ENCODE measurements at regions not wholly inside any gene's neighbourhood (a gene's known extent, or its start where the extent isn't known, plus 50 kb on each side); places are given as distances from the start of the nearest gene placed in this dataset.
"Not testable (repeated sequence)": the region's sequence is repeated elsewhere in the genome, so short reads cannot be mapped to it uniquely, and the experiment has no call there.

DNA sequence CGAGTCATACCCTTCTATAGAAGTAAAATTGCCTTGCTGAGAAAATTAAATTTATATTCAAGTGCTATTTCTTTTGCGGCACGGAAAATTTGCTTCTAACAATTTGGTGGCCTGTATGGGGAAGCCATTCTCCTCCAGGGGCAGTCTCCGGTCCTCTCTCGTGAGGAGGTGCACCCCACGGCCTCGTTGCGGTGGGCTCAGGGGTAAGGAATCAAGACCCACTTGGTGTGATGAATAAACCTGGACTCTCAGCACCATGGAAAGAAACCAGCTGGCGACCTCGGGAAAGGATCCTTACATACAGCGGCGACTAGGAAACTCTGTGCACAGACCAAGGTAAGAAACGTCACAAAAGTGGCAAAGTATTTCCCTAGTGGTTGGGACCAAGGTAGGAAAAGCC, 252.9 kb downstream of the DPY19L2 start:
- no peak for DNase-seq (ENCODE audit: insufficient read length, low spot score)
- FAIRE-seq: no peak

DNA sequence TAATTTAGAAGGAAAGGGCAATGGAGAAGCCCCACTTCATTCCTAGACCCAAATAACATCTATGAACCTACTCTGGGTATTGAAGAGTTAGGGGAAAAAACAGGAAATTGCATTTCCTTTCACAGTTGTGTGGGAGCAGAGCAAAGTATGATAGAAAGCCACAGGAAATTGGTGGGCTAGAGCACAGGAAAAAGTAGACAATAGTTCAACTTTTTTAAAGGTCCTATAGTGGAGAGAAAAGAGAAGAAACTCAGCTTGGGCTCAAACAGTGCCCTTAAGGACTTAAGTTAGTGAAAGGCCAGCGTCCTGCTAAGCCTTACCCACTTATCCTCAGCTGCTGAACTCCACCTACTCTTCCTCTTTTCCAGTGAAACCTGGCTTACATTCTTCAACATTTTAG, 258.1 kb downstream of the DPY19L2 start:
- FAIRE-seq (no peak), DNase-seq (ENCODE audit: insufficient read length, low spot score) (no peak)

DNA sequence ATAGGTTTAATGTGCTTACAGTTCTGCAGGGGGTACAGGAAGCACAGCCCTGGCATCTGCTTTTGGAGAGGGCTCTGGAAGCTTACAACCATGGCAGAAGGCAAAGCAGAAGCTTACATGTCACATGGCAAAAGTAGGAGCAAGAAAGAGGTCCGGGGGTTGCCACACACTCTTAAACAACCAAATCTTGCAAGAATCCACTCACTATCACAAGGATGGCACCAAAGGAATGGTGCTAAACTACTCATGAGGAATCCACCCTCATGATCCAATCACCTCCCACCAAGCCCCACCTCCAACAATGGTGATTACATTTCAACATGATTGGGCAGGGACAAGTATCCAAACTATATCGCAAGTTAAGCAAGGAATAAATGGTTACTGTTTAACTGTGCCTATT, 255.8 kb upstream of the AVPR1A start:
- DNase-seq (ENCODE audit: insufficient read length, low spot score): no peak
- FAIRE-seq: no peak

DNA sequence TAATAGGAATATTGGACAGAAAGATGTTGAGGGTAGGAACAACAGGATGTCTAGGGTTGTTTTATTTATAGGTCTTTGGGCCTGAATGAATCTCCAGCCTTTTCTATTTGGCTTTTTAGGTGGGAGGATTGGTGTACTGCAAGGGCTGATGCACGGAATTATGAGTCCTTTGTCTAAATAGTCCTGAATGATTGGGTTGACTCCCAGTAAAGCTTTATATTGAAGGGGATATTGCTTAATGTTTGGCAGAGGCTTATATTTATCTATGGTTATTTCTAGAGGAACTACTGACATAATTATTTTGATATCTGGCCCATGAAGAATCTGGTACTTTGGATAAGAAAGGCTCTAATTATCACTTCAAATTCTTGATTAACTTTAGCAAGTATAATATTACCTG, 253.6 kb upstream of the AVPR1A start:
- no peak for DNase-seq (ENCODE audit: insufficient read length, low spot score)
- FAIRE-seq: no peak

DNA sequence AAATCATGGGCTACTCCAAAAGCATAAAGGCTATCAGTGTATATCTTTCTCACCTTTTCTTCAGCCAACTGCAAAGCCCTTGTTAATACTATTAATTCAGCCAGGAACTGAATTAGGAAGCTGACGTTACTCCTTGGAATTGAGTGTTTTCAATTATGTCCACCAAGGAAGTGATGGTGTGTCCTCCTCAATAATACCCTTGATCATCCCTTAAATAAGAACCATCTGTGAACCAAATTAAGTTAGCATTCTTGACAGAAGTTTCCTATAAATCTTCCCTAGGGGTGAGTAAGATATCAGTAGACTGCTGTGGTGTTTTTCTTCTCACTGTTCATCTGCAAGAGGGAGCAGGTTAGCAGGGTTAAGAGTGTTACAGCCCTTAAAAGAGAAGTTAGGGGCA, 252.3 kb upstream of the AVPR1A start:
- no peak for DNase-seq (ENCODE audit: insufficient read length, low spot score)
- no peak for FAIRE-seq

DNA sequence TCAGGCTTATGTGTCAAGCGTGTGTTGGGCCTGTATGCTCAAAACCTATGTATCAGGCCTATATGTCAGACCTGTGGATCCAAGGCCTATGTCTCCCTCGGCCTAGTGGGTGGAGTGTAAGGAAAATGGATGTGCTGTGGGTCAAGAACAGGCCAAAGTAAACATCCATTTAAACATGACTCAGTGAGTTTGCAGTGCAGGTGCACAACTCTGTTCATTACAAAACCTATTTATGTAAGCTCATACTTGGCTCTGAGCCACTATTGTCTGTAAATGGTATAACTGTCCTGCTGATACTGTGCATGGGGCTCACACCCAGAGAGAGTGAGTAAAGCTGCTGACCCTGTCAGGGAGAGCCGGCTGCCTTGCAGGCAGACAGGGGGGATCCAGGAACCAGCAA, 249.7 kb upstream of the AVPR1A start:
- DNase-seq (ENCODE audit: insufficient read length, low spot score) (no peak), FAIRE-seq (no peak)

DNA sequence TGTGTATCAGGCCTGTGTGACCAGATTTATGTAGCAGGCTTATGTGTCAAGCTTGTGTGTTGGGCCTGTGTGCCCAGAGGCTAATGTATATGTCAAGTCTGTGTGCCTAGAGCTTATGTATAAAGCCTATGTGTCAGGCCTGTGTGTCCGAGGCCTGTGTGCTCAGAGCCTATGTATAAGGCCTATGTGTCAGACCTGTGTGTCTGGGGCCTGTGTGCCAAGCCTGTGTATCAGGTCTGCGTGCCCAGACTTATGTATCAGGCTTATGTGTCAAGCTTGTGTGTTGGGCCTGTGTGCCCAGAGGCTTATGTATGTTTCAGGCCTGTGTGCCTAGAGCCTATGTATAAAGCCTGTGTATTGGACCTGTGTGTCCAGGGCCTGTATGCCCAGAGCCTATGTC, 249.3 kb upstream of the AVPR1A start:
- no peak for FAIRE-seq

DNA sequence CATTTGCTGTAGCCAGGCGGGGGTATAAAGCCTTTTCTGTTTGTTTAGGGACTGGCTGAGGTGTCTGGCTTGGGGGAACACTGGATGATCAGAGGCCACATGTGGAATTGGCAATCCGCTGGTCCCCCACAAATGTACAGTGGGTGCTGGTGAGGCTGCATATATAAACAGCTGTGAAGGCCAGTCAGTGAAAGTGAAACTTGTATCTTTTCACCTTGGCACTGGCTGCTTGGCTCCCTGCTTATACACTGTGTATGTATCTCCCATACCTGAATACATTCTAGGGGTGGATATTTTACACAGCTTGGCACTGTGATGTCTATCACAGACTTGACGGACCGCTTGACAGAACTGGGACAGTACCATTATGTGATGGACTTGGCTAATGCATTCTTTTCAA, 246.8 kb upstream of the AVPR1A start:
- FAIRE-seq (no peak), DNase-seq (ENCODE audit: insufficient read length, low spot score) (no peak)

More for the DNA sequence above, 249.3 kb upstream of the AVPR1A start:
- no peak for DNase-seq (ENCODE audit: insufficient read length, low spot score)

DNA sequence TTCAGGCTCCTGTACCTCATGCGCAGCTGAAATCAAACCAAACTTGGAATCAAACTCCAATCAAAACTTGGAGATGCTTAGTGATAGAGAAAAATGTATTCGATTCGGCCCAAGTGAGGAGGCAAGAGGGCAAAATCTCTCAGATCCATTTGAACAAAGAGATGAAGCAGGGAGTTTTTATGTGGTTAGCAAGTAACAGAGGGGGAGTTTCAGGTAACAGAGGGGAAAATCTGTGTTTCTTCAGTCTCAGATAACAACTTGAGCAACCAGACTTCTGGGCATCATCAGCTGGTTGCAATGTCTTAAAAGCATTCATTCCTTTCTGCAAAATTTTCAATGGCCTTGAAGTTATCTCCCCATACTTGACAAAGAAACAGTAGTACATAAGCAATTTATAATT, 245.1 kb upstream of the AVPR1A start:
- no peak for DNase-seq (ENCODE audit: insufficient read length, low spot score)
- no peak for FAIRE-seq

DNA sequence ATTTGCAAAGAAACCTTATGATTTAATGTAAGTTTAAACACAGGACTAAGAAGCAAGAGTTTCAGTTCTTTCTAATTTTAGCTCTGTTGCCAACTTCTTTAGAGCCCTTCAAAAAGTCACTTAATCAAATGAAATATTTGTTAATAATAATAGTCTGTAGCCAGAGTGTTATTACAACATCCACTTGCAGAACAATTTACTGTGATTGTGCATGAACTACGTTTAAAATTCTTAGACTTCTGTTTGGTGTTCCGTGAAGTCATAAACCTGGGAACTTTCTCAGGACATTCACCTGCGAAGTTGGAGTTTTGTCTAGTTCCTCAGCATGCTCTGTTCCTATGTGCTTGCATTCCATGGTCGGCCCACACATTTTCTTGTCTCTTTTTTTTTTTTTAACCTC, 244.0 kb upstream of the AVPR1A start:
- FAIRE-seq (no peak), DNase-seq (ENCODE audit: insufficient read length, low spot score) (no peak)

DNA sequence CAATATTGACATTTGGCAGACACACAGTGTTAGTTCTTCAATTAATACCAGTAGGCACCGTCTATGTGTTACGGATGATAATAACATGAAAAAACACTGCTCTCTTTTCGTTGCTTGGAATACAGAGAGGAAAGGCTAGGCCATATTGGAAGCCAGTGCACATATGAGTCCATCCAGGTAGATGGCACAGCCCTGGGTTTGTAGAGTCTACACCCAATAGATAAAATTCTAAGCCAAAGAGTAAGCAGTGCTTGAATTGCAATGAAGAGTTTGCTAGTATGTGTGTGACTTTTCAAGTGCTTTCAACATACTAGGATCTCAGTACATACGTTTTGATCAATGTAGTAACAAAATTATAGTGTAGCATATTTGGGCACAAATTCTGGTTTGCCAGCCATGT, 243.3 kb upstream of the AVPR1A start:
- FAIRE-seq (no peak), DNase-seq (ENCODE audit: insufficient read length, low spot score) (no peak)

DNA sequence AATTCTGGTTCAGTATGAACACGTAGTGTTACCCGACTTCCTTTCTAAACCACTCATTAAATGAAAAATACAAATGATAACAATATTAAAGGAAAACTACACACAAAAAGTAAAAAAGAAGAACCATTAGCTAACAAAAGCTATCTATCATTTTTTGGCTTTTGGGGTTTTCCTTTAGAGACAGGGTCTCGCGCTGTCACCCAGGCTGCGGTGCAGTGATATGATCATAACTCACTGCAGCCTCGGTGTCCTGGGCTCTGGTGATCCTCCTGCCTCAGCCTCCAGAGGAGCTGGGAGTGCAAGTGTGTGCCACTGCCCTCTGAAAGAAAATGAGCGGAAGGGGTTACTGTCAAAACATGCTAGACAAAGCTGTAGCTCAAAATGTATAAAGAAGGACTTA, 238.2 kb upstream of the AVPR1A start:
- DNase-seq (ENCODE audit: insufficient read length, low spot score): no peak
- no peak for FAIRE-seq

DNA sequence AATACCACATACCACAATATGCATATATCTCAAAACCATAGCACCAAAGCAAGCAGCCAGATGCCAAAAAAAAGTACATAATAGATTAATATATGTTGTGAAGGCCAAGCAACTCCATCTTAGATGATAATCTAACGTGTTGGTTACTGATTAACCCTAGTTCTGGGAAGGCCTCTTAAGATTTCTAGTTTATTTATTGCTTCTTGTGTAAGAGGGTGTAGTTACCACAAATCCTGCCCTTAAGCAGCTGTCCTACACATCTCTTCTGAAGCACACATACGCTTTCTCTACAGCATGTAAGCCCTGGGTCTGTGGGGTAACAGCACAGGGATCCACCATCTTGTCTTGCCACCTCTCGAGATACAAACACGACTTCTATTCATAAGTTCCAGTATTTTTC, 236.8 kb upstream of the AVPR1A start:
- DNase-seq (ENCODE audit: insufficient read length, low spot score) (no peak), FAIRE-seq (no peak)

DNA sequence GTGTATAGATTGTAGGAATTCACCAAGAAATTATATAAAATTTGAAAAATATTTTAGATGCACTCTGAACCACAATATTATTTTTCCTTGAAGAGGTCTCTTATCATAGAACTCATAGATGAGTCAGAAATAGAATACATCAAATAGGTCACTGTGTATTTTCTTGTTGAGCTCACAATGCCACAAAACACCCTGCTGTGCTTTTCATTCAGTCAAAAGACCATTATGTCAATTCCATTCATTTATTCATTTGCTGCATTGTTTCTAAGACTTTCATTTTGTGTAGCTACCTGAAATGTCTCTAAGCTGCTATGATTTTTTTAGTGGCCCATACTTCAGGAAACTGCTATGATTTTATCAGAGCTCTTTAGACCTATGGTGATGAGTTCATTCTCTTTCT, 231.9 kb upstream of the AVPR1A start:
- no peak for FAIRE-seq
- no peak for DNase-seq (ENCODE audit: insufficient read length, low spot score)

DNA sequence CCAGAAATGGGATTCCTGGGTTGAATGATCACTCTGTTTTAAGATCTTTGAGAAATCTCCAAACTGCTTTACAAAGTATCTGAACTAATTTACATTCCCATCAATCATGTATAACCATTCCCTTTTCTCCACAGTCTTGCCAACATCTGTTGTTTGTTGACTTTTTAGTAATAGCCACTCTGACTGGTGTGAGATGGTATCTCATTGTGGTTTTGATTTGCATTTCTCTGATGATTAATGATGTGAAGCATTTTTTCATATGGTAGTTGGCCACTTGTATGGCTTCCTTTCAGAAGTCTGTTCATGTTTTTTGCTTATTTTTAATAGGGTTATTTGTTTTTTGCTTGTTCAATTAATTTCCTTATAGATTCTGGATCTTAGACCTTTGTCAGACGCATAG, 211.8 kb upstream of the AVPR1A start:
- no peak for DNase-seq (ENCODE audit: insufficient read length, low spot score)
- FAIRE-seq: no peak

DNA sequence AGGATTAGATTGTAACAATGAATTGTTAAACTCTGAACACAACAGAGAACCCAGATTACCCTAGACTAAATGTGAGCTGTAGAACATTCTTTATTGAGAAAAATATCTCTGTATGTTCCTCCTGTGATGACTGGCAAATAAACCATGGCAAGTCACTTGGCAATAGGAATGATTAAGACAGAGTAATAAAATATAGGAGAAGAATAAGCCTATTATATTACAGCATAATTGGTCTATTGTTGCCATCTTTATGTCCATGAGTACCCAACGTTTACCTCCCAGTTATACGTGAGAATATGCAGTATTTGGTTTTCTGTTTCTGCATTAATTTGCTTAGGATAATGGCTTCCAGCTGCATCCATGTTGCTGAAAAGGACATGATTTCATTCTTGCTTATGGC, 211.2 kb upstream of the AVPR1A start:
- no peak for DNase-seq (ENCODE audit: insufficient read length, low spot score)
- FAIRE-seq: no peak

DNA sequence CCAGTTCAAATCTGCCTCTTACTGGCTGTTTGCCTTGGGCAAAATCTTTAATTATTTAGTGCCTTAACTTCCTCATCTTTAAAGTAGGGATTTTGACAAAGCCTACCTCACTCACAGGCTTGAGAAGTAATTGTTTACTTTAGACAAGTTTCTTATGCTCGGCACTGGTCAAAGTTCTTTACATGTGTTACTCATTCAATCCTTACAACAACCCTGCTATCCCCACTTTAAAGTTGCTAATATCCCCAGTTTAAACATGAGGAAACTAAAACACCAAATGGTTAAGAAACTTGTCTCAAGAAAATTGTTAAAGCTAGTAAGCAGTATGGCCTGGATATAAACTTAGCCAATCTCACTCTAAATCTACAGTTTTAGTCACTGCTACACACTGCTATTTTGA, 204.0 kb upstream of the AVPR1A start:
- no peak for FAIRE-seq

DNA sequence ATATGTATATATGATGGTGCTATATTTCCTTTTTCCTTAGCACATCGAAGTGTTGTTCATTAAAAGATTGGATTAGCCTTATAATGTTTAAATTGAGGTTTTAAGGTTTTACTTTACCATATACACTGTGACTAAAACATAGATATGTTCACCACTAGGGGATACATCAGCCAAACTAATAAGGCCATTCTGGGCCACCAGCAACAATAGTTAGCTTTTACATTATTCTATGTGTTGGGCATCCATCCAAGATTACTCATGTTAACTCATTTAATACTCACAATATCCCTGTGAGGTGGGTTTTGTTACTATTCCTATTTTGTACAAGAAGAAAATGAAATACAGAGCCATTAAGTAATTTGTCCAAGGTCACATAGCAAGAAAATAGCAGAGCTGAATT, 202.6 kb upstream of the AVPR1A start:
- DNase-seq (ENCODE audit: insufficient read length, low spot score) (no peak), FAIRE-seq (no peak)

More for the DNA sequence above, 204.0 kb upstream of the AVPR1A start:
- DNase-seq (ENCODE audit: insufficient read length, low spot score): no peak

DNA sequence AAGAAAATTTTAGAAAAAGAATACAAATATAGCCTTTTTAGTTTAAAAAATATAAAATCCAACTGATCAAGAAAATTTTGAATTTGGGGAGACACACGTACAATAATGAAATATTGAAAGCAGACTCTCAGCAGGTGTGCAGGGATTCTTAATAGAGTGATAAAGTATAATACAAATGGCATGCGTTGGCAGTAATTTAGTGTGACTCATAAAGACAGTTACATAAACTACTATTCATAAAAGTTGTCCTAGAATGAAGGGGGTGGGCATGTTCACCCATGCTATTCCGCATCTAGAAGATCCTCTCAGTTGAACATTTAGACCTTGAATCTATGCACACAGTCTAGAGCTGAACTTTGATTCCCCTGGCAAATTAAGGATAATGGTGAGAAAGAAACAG, 200.4 kb upstream of the AVPR1A start:
- FAIRE-seq (no peak), DNase-seq (ENCODE audit: insufficient read length, low spot score) (no peak)

DNA sequence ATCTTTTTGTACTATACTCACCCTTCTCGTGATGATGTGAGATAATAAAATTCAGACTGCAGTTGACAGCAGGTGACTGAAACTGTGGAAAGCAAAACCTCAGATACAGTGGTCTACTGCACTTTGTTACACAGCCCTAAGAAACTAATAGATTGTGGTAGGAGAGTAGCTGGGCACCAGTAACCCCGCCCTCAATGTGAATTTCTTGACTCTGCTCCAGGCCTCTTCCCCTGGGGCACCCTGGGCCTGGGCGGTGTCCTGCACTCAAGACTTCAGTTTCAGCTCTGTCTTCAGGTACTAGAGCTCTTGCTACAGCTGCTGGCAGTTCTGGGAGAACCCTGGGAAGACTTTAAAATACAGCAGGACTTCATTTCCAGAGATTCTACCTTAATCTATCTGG, 197.6 kb upstream of the AVPR1A start:
- DNase-seq (ENCODE audit: insufficient read length, low spot score) (no peak), FAIRE-seq (no peak)

DNA sequence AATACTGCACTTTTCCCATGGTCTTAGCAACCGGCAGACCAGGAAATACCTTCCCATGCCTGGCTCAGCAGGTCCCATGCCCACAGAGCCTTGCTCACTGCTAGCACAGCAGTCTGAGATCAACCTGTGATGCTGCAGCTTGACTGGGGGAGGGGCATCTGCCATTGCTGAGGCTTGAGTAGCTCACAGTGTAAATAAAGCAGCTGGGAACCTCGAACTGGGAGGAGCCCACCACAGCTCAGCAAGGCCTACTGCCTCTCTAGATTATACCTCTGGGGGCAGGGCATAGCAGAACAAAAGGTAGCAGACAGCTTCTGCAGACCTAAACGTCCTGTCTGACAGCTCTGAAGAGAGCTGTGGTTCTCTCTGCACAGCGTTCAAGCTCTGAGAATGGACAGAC, 186.2 kb upstream of the AVPR1A start:
- not testable (repeated sequence) for FAIRE-seq; DNase-seq (ENCODE audit: insufficient read length, low spot score)

DNA sequence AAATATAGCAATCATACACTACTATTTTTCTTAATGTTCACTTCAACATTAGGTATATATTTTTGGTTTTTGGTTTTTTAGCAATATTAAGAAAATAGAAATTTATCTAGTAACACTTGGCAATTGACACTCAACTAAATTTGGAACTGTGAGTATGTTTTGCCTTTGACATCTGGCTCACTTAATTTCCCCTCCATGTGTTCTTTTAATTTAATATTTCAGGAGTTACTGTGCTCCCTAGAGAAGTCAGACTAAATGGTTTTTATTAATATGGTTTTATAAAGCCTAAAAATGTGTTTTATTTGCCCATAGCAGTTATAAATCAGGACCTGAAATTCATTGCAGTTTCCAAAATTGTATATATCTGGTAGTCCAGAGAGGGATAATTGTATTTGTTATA, 175.3 kb upstream of the AVPR1A start:
- FAIRE-seq (no peak), DNase-seq (ENCODE audit: insufficient read length, low spot score) (no peak)

DNA sequence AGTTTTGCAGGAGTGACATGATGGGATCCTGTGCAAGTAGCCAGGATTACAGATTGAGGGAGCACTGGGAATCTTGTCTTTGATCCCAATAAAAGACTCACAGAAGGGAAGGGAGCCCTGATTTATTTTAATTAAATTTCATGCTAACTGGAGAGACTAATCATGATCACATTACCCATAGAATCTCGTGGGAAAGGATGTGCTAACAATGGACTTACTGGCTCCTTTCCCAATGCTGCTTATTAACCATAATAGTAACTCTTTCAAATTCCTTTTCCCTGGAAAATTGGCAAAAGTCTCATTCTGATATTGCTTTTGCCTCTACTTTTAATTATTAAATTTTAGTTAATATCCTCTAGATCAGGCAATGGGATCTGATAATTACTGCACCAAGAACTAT, 174.8 kb upstream of the AVPR1A start:
- FAIRE-seq (no peak), DNase-seq (ENCODE audit: insufficient read length, low spot score) (no peak)

DNA sequence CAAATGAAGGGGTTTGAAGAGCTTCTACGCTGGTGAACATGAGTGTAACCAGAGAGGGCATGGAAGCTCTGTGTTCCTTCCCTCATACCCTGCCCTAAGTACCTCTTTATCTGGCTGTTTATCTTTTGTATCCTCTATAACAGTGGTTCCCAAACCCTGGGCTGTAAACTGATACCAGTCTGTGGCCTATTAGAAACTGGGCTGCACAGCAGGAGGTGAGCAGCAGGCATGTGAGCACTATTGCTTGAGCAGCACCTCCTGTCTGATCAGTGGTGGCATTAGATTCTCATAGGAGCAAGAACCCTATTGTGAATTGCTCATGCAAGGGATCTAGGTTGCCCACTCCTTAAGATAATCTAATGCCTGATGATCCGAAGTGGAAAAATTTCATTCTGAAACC, 172.9 kb upstream of the AVPR1A start:
- DNase-seq (ENCODE audit: insufficient read length, low spot score): no peak
- FAIRE-seq: no peak
